ENCODE measurements at regions not wholly inside any gene's neighbourhood (a gene's known extent, or its start where the extent isn't known, plus 50 kb on each side); places are given as distances from the start of the nearest gene placed in this dataset.
"Not testable (repeated sequence)": the region's sequence is repeated elsewhere in the genome, so short reads cannot be mapped to it uniquely, and the experiment has no call there.

GRCh38 chr14:85074955-85075354, 455.0 kb upstream of the FLRT2 start:
- DNase-seq (ENCODE audit: low read depth): no peak

- DNase-seq (ENCODE audit: low read depth): no peak
Measured at GRCh38 chr14:85075694-85076476, 454.1 kb upstream of the FLRT2 start.

GRCh38 chr14:85077716-85078115, 452.2 kb upstream of the FLRT2 start:
- not testable (repeated sequence) for DNase-seq (ENCODE audit: low read depth)

- DNase-seq (ENCODE audit: low read depth): no peak
Measured at GRCh38 chr14:85079842-85080730, 449.9 kb upstream of the FLRT2 start.

GRCh38 chr14:85084344-85084743, 445.6 kb upstream of the FLRT2 start:
- no peak for DNase-seq (ENCODE audit: low read depth)

GRCh38 chr14:85085981-85086380, 444.0 kb upstream of the FLRT2 start:
- no peak for DNase-seq (ENCODE audit: low read depth)

- DNase-seq (ENCODE audit: low read depth): no peak
Measured at GRCh38 chr14:85087201-85087600, 442.7 kb upstream of the FLRT2 start.

- no peak for DNase-seq (ENCODE audit: low read depth)
Measured at GRCh38 chr14:85088192-85088591, 441.8 kb upstream of the FLRT2 start.

GRCh38 chr14:85090681-85091080, 439.3 kb upstream of the FLRT2 start:
- DNase-seq (ENCODE audit: low read depth): no peak

- no peak for DNase-seq (ENCODE audit: low read depth)
Measured at GRCh38 chr14:85093631-85094330, 436.2 kb upstream of the FLRT2 start.

GRCh38 chr14:85102591-85102990, 427.4 kb upstream of the FLRT2 start:
- DNase-seq (ENCODE audit: low read depth): no peak

- DNase-seq (ENCODE audit: low read depth): no peak
Measured at GRCh38 chr14:85106506-85106905, 423.4 kb upstream of the FLRT2 start.

GRCh38 chr14:85112762-85113161, 417.2 kb upstream of the FLRT2 start:
- no peak for DNase-seq (ENCODE audit: low read depth)

GRCh38 chr14:85115921-85116320, 414.0 kb upstream of the FLRT2 start:
- no peak for DNase-seq (ENCODE audit: low read depth)

- DNase-seq (ENCODE audit: low read depth): no peak
Measured at GRCh38 chr14:85118274-85118673, 411.7 kb upstream of the FLRT2 start.

- DNase-seq (ENCODE audit: low read depth): no peak
Measured at GRCh38 chr14:85122690-85123089, 407.3 kb upstream of the FLRT2 start.

- no peak for DNase-seq (ENCODE audit: low read depth)
Measured at GRCh38 chr14:85123755-85124154, 406.2 kb upstream of the FLRT2 start.

- DNase-seq (ENCODE audit: low read depth): no peak
Measured at GRCh38 chr14:85124631-85125290, 405.2 kb upstream of the FLRT2 start.

- no peak for DNase-seq (ENCODE audit: low read depth)
Measured at GRCh38 chr14:85125291-85125670, 404.7 kb upstream of the FLRT2 start.

- no peak for DNase-seq (ENCODE audit: low read depth)
Measured at GRCh38 chr14:85129921-85130320, 400.0 kb upstream of the FLRT2 start.

GRCh38 chr14:85131226-85131922, 398.6 kb upstream of the FLRT2 start:
- no peak for DNase-seq (ENCODE audit: low read depth)

Measured in GM04503 (cell line).